ENCODE measurements at regions not wholly inside any gene's neighbourhood (a gene's known extent, or its start where the extent isn't known, plus 50 kb on each side); places are given as distances from the start of the nearest gene placed in this dataset.

- no peak for DNase-seq (ENCODE audit: low read depth in 2 of 2)
These were observed 62.7 kb upstream of the FTH1 start for GRCh38 chr11:62030071-62030684.

GRCh38 chr11:62026739-62027370 lies 59.4 kb upstream of the FTH1 start:
- DNase-seq (ENCODE audit: low read depth in 2 of 2), result no peak

- peak; percentile 2 to 13 for DNase-seq (ENCODE audit: low read depth in 2 of 2)
These were observed 58.2 kb upstream of the FTH1 start for GRCh38 chr11:62025487-62026105.

GRCh38 chr11:62024936-62025486 lies 57.6 kb upstream of the FTH1 start:
- no peak for DNase-seq (ENCODE audit: low read depth in 2 of 2)

- DNase-seq (ENCODE audit: low read depth in 2 of 2), result no peak
These were observed 54.8 kb upstream of the FTH1 start for GRCh38 chr11:62022211-62022610.

GRCh38 chr11:62020661-62021060 lies 53.2 kb upstream of the FTH1 start:
- DNase-seq (ENCODE audit: low read depth in 2 of 2), result no peak

- DNase-seq (ENCODE audit: low read depth in 2 of 2), result no peak
These were observed 51.7 kb upstream of the FTH1 start for GRCh38 chr11:62018981-62019664.

GRCh38 chr11:62017878-62018655 lies 50.6 kb upstream of the FTH1 start:
- no peak for DNase-seq (ENCODE audit: low read depth in 2 of 2)

Data from stimulated activated CD4-positive, alpha-beta T cell treated with anti-CD3 and anti-CD28 coated beads, Interleukin-1b, Interleukin-23, amount 100 ng/mL, for 4 hours (primary cell).